ENCODE measurements at regions not wholly inside any gene's neighbourhood (a gene's known extent, or its start where the extent isn't known, plus 50 kb on each side); places are given as distances from the start of the nearest gene placed in this dataset.
"Not testable (repeated sequence)": the region's sequence is repeated elsewhere in the genome, so short reads cannot be mapped to it uniquely, and the experiment has no call there.

GRCh38 chr9:41679312-41679711 lies 449.9 kb downstream of the CNTNAP3B start:
- not testable (repeated sequence) for H3K4me3 ChIP-seq (ENCODE audit: low read depth, low read length); H3K27me3 ChIP-seq (ENCODE audit: insufficient read depth, low read depth, severe bottlenecking); H3K36me3 ChIP-seq

GRCh38 chr9:41663497-41664036 lies 465.7 kb downstream of the CNTNAP3B start:
- not testable (repeated sequence) for H3K9me3 ChIP-seq (ENCODE audit: severe bottlenecking); DNase-seq; H3K4me3 ChIP-seq (ENCODE audit: low read depth, low read length); H3K27ac ChIP-seq; H3K36me3 ChIP-seq; H3K27me3 ChIP-seq (ENCODE audit: insufficient read depth, low read depth, severe bottlenecking)

More at GRCh38 chr9:41679312-41679711, 449.9 kb downstream of the CNTNAP3B start:
- DNase-seq; H3K27ac ChIP-seq; H3K9me3 ChIP-seq (ENCODE audit: severe bottlenecking): not testable (repeated sequence)

- H3K27me3 ChIP-seq (ENCODE audit: insufficient read depth, low read depth, severe bottlenecking); H3K4me3 ChIP-seq (ENCODE audit: low read depth, low read length); DNase-seq; H3K9me3 ChIP-seq (ENCODE audit: severe bottlenecking); H3K36me3 ChIP-seq; H3K27ac ChIP-seq: not testable (repeated sequence)
Measured at GRCh38 chr9:41658706-41659105, 469.6 kb upstream of the ZNG1F start.

GRCh38 chr9:41658116-41658515 lies 469.0 kb upstream of the ZNG1F start:
- not testable (repeated sequence) for H3K9me3 ChIP-seq (ENCODE audit: severe bottlenecking); H3K27me3 ChIP-seq (ENCODE audit: insufficient read depth, low read depth, severe bottlenecking); H3K27ac ChIP-seq; DNase-seq; H3K36me3 ChIP-seq; H3K4me3 ChIP-seq (ENCODE audit: low read depth, low read length)

GRCh38 chr9:41657141-41657540 lies 468.0 kb upstream of the ZNG1F start:
- H3K4me3 ChIP-seq (ENCODE audit: low read depth, low read length); H3K27me3 ChIP-seq (ENCODE audit: insufficient read depth, low read depth, severe bottlenecking); H3K36me3 ChIP-seq; H3K9me3 ChIP-seq (ENCODE audit: severe bottlenecking); H3K27ac ChIP-seq; DNase-seq: not testable (repeated sequence)

- peak; percentile 24 for DNase-seq
- not testable (repeated sequence) for H3K9me3 ChIP-seq (ENCODE audit: severe bottlenecking); H3K4me3 ChIP-seq (ENCODE audit: low read depth, low read length); H3K27me3 ChIP-seq (ENCODE audit: insufficient read depth, low read depth, severe bottlenecking); H3K36me3 ChIP-seq; H3K27ac ChIP-seq
Measured at GRCh38 chr9:41655071-41655554, 466.0 kb upstream of the ZNG1F start.

GRCh38 chr9:41654349-41654748 lies 465.2 kb upstream of the ZNG1F start:
- H3K4me3 ChIP-seq (ENCODE audit: low read depth, low read length); H3K36me3 ChIP-seq; DNase-seq: not testable (repeated sequence)

GRCh38 chr9:41653560-41654340 lies 464.6 kb upstream of the ZNG1F start:
- H3K4me3 ChIP-seq (ENCODE audit: low read depth, low read length); H3K27ac ChIP-seq; H3K36me3 ChIP-seq; H3K27me3 ChIP-seq (ENCODE audit: insufficient read depth, low read depth, severe bottlenecking); DNase-seq; H3K9me3 ChIP-seq (ENCODE audit: severe bottlenecking): not testable (repeated sequence)

More at GRCh38 chr9:41654349-41654748, 465.2 kb upstream of the ZNG1F start:
- H3K9me3 ChIP-seq (ENCODE audit: severe bottlenecking); H3K27ac ChIP-seq; H3K27me3 ChIP-seq (ENCODE audit: insufficient read depth, low read depth, severe bottlenecking): not testable (repeated sequence)

GRCh38 chr9:41652800-41653199 lies 463.7 kb upstream of the ZNG1F start:
- not testable (repeated sequence) for H3K4me3 ChIP-seq (ENCODE audit: low read depth, low read length); H3K27ac ChIP-seq

GRCh38 chr9:41652100-41652713 lies 463.1 kb upstream of the ZNG1F start:
- not testable (repeated sequence) for H3K36me3 ChIP-seq; H3K27me3 ChIP-seq (ENCODE audit: insufficient read depth, low read depth, severe bottlenecking); DNase-seq; H3K9me3 ChIP-seq (ENCODE audit: severe bottlenecking); H3K4me3 ChIP-seq (ENCODE audit: low read depth, low read length); H3K27ac ChIP-seq

More at GRCh38 chr9:41652800-41653199, 463.7 kb upstream of the ZNG1F start:
- not testable (repeated sequence) for H3K9me3 ChIP-seq (ENCODE audit: severe bottlenecking); H3K27me3 ChIP-seq (ENCODE audit: insufficient read depth, low read depth, severe bottlenecking); H3K36me3 ChIP-seq; DNase-seq

- not testable (repeated sequence) for H3K27ac ChIP-seq; H3K36me3 ChIP-seq; H3K27me3 ChIP-seq (ENCODE audit: insufficient read depth, low read depth, severe bottlenecking); H3K9me3 ChIP-seq (ENCODE audit: severe bottlenecking); H3K4me3 ChIP-seq (ENCODE audit: low read depth, low read length); DNase-seq
Measured at GRCh38 chr9:41650086-41650485, 461.0 kb upstream of the ZNG1F start.

- not testable (repeated sequence) for H3K9me3 ChIP-seq (ENCODE audit: severe bottlenecking); DNase-seq; H3K27me3 ChIP-seq (ENCODE audit: insufficient read depth, low read depth, severe bottlenecking); H3K27ac ChIP-seq; H3K36me3 ChIP-seq; H3K4me3 ChIP-seq (ENCODE audit: low read depth, low read length)
Measured at GRCh38 chr9:41648564-41648963, 459.4 kb upstream of the ZNG1F start.

- H3K9me3 ChIP-seq (ENCODE audit: severe bottlenecking); H3K4me3 ChIP-seq (ENCODE audit: low read depth, low read length); H3K27ac ChIP-seq; DNase-seq; H3K36me3 ChIP-seq; H3K27me3 ChIP-seq (ENCODE audit: insufficient read depth, low read depth, severe bottlenecking): not testable (repeated sequence)
Measured at GRCh38 chr9:41646246-41646645, 457.1 kb upstream of the ZNG1F start.

- peak; percentile 71 for DNase-seq
- Histone ChIP-seq H3K27ac (peak overlapping the region; percentile 57; the same call in 1 of the 2 replicates), H3K4me3 (ENCODE audit: low read depth, low read length) (peak overlapping the region; percentile 38)
- not testable (repeated sequence) for H3K36me3 ChIP-seq; H3K27me3 ChIP-seq (ENCODE audit: insufficient read depth, low read depth, severe bottlenecking); H3K9me3 ChIP-seq (ENCODE audit: severe bottlenecking)
Measured at GRCh38 chr9:41643571-41644279, 454.6 kb upstream of the ZNG1F start.
